ENCODE measurements at regions not wholly inside any gene's neighbourhood (a gene's known extent, or its start where the extent isn't known, plus 50 kb on each side); places are given as distances from the start of the nearest gene placed in this dataset.

DNA sequence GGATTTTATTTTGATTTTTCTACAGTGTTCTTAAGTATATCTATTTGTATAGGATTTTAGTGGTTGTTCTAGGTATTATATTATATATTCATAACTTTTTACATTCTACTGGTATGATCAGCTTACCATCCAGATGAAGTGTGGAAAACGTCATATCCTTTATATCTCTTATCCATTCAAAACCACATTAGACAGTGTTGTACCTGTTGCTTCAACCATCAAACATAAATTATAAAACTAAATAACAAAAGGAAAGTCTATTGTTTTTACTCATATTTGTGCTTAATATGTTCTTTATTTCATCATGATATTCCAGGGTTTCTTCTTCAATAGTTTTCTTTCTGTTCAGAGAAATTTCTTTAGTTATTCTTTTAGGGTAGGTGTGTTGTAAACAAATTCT, 191.4 kb downstream of the RPLP1 start:
- Histone ChIP-seq H4K8ac (ENCODE audit: low read length) (no peak overlapping the region), H3K27me3 (ENCODE audit: control insufficient read depth in 1 of 2, insufficient read depth in 1 of 2, low read length in 2 of 2) (peaks cover 25 to 37% of the 10 kb centered on the region in 2 experiments), H2BK12ac (ENCODE audit: low read length in 2 of 2) (no peak overlapping the region), H2AK5ac (ENCODE audit: low read length, severe bottlenecking) (no peak overlapping the region), H3K36me3 (ENCODE audit: control insufficient read depth in 1 of 2, insufficient read depth in 2 of 2, low read depth in 1 of 2, low read length in 2 of 2) (no peaks in the 10 kb centered on the region), H2BK5ac (ENCODE audit: low read depth, low read length, poor library complexity, severe bottlenecking) (no peak overlapping the region), H4K91ac (ENCODE audit: low read length) (no peak overlapping the region), H3K18ac (ENCODE audit: low read depth in 1 of 2, low read length in 2 of 2) (no peak overlapping the region), H3K4ac (ENCODE audit: low read depth in 1 of 2, low read length in 2 of 2) (no peak overlapping the region), H3K23ac (ENCODE audit: low read length in 2 of 2) (no peak overlapping the region), H3K9ac (ENCODE audit: low read length) (no peak overlapping the region), H3K27ac (ENCODE audit: low read length, poor library complexity, severe bottlenecking) (no peak overlapping the region), H3K4me3 (ENCODE audit: insufficient read depth in 1 of 2, low read depth in 1 of 2, low read length in 2 of 2) (no peak overlapping the region), H3K9me3 (ENCODE audit: control insufficient read depth, low read length) (peaks cover 11% of the 10 kb centered on the region), H3K4me1 (ENCODE audit: control insufficient read depth, insufficient read depth, low read depth, low read length) (no peaks in the 10 kb centered on the region), H2BK15ac (ENCODE audit: low read depth, poor library complexity, severe bottlenecking) (no peak overlapping the region), H2AFZ (ENCODE audit: low read depth, low read length) (no peak overlapping the region), H3K4me2 (ENCODE audit: low read length, poor library complexity, severe bottlenecking) (no peak overlapping the region), H3K14ac (ENCODE audit: low read length in 2 of 2) (no peak overlapping the region), H3K79me1 (replicated peaks; ENCODE audit: low read length, poor library complexity, severe bottlenecking) (no peaks in the 10 kb centered on the region), H2BK120ac (ENCODE audit: low read depth, low read length) (no peak overlapping the region)
- WGBS = 56% methylated on average over 1 of the region's 1 CpG
- no peak for DNase-seq

DNA sequence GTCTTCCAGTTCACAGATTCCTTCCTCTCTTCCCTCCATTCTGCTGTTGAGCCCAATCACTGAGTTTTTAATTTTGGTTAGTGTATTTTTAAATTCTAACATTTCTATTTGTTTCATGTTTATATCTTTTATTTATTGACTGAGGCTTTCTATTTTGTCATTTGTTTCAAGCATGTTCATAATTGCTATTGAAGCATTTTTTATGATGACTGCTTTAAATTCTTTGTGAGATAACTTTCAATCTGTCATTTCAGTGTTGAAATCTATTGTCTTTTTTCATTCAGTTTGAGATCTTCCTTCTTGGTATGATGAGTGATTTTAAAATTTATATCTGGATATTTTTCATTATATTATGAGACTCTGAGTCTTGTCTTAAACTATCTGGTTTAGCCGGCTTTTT, 192.3 kb downstream of the RPLP1 start:
- Histone ChIP-seq H3K9me3 (ENCODE audit: control insufficient read depth, low read length) (peaks cover 8% of the 10 kb centered on the region), H3K18ac (ENCODE audit: low read depth in 1 of 2, low read length in 2 of 2) (no peak overlapping the region), H2BK12ac (ENCODE audit: low read length in 2 of 2) (no peak overlapping the region), H3K79me1 (replicated peaks; ENCODE audit: low read length, poor library complexity, severe bottlenecking) (no peaks in the 10 kb centered on the region), H3K27ac (ENCODE audit: low read length, poor library complexity, severe bottlenecking) (no peak overlapping the region), H3K36me3 (ENCODE audit: control insufficient read depth in 1 of 2, insufficient read depth in 2 of 2, low read depth in 1 of 2, low read length in 2 of 2) (no peaks in the 10 kb centered on the region), H2BK15ac (ENCODE audit: low read depth, poor library complexity, severe bottlenecking) (no peak overlapping the region), H2AFZ (ENCODE audit: low read depth, low read length) (no peak overlapping the region), H2AK5ac (ENCODE audit: low read length, severe bottlenecking) (no peak overlapping the region), H3K4me2 (ENCODE audit: low read length, poor library complexity, severe bottlenecking) (no peak overlapping the region), H3K9ac (ENCODE audit: low read length) (no peak overlapping the region), H3K27me3 (ENCODE audit: control insufficient read depth in 1 of 2, insufficient read depth in 1 of 2, low read length in 2 of 2) (peaks cover 34 to 47% of the 10 kb centered on the region in 2 experiments), H3K4ac (ENCODE audit: low read depth in 1 of 2, low read length in 2 of 2) (no peak overlapping the region), H3K4me1 (ENCODE audit: control insufficient read depth, insufficient read depth, low read depth, low read length) (no peaks in the 10 kb centered on the region), H3K23ac (ENCODE audit: low read length in 2 of 2) (no peak overlapping the region), H3K14ac (ENCODE audit: low read length in 2 of 2) (no peak overlapping the region), H2BK5ac (ENCODE audit: low read depth, low read length, poor library complexity, severe bottlenecking) (no peak overlapping the region), H3K4me3 (ENCODE audit: insufficient read depth in 1 of 2, low read depth in 1 of 2, low read length in 2 of 2) (no peak overlapping the region), H4K91ac (ENCODE audit: low read length) (no peak overlapping the region), H4K8ac (ENCODE audit: low read length) (no peak overlapping the region), H2BK120ac (ENCODE audit: low read depth, low read length) (no peak overlapping the region)
- DNase-seq = no peak
- WGBS = 100% methylated on average over 1 of the region's 1 CpG

DNA sequence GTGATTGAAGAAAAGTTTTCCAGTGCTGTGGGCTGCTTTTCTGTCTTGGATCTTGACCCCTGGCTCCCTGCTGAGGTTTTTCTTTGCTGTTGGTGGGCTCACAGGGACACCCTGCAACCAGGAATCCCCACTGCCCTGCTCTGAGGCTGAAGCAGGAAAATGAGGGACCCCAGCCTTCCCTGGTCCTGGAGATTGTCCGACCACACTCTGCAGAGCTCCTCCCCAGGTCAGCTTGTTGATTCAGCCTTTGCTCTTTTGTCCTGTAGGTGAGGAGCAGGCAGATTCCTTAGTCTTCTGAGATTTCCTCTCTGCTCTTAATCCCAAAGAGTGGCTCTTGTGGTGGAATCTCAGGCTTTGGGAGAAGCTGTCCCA, 194.5 kb downstream of the RPLP1 start:
- H3K18ac ChIP-seq (ENCODE audit: low read depth in 1 of 2, low read length in 2 of 2) = no peak overlapping the region
- H3K79me1 ChIP-seq (replicated peaks; ENCODE audit: low read length, poor library complexity, severe bottlenecking) = no peaks in the 10 kb centered on the region
- H3K4me2 ChIP-seq (ENCODE audit: low read length, poor library complexity, severe bottlenecking) = no peak overlapping the region
- no peak overlapping the region for H2AK5ac ChIP-seq (ENCODE audit: low read length, severe bottlenecking)
- no peaks in the 10 kb centered on the region for H3K36me3 ChIP-seq (ENCODE audit: control insufficient read depth in 1 of 2, insufficient read depth in 2 of 2, low read depth in 1 of 2, low read length in 2 of 2)
- no peak overlapping the region for H3K27ac ChIP-seq (ENCODE audit: low read length, poor library complexity, severe bottlenecking)
- 80% methylated on average over 1 of the region's 1 CpG for WGBS
- H3K23ac ChIP-seq (ENCODE audit: low read length in 2 of 2) = no peak overlapping the region
- H3K27me3 ChIP-seq (ENCODE audit: control insufficient read depth in 1 of 2, insufficient read depth in 1 of 2, low read length in 2 of 2) = peaks cover 51 to 66% of the 10 kb centered on the region in 2 experiments
- H2BK12ac ChIP-seq (ENCODE audit: low read length in 2 of 2) = no peak overlapping the region
- no peaks in the 10 kb centered on the region for H3K4me1 ChIP-seq (ENCODE audit: control insufficient read depth, insufficient read depth, low read depth, low read length)
- H2BK15ac ChIP-seq (ENCODE audit: low read depth, poor library complexity, severe bottlenecking) = no peak overlapping the region
- H3K4me3 ChIP-seq (ENCODE audit: insufficient read depth in 1 of 2, low read depth in 1 of 2, low read length in 2 of 2) = no peak overlapping the region
- H3K14ac ChIP-seq (ENCODE audit: low read length in 2 of 2) = no peak overlapping the region
- no peak overlapping the region for H4K91ac ChIP-seq (ENCODE audit: low read length)
- H3K4ac ChIP-seq (ENCODE audit: low read depth in 1 of 2, low read length in 2 of 2) = no peak overlapping the region
- no peak overlapping the region for H4K8ac ChIP-seq (ENCODE audit: low read length)
- no peak overlapping the region for H2BK120ac ChIP-seq (ENCODE audit: low read depth, low read length)
- DNase-seq = no peak
- no peak overlapping the region for H2AFZ ChIP-seq (ENCODE audit: low read depth, low read length)
- H2BK5ac ChIP-seq (ENCODE audit: low read depth, low read length, poor library complexity, severe bottlenecking) = no peak overlapping the region
- H3K9me3 ChIP-seq (ENCODE audit: control insufficient read depth, low read length) = no peaks in the 10 kb centered on the region
- H3K9ac ChIP-seq (ENCODE audit: low read length) = no peak overlapping the region

DNA sequence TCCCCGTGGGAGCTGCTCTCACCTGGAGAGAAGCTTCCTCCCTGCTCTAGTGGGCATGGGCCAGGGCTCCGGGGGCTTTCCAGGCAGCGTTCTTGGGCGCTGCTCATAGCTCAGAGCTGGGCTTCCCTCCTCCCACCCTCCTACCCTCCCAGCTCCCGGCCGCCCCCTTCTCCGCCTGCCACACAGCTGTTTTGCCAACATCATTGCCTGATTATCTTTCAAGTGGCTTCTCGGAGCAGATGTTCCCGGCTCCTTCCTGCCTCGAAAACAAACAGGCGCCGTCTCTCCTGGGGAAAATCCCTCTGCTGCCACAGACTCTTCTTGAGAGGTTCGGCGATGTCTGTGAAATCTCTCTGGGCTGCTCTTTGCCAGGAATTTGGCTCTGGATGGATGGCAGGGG, 195.6 kb downstream of the RPLP1 start:
- peaks cover 8% of the 10 kb centered on the region for H3K9me3 ChIP-seq (ENCODE audit: control insufficient read depth, low read length)
- no peak overlapping the region for H4K91ac ChIP-seq (ENCODE audit: low read length)
- no peak overlapping the region for H3K4me2 ChIP-seq (ENCODE audit: low read length, poor library complexity, severe bottlenecking)
- H2BK120ac ChIP-seq (ENCODE audit: low read depth, low read length) = no peak overlapping the region
- H3K27ac ChIP-seq (ENCODE audit: low read length, poor library complexity, severe bottlenecking) = no peak overlapping the region
- H3K18ac ChIP-seq (ENCODE audit: low read depth in 1 of 2, low read length in 2 of 2) = no peak overlapping the region
- H3K27me3 ChIP-seq (ENCODE audit: control insufficient read depth in 1 of 2, insufficient read depth in 1 of 2, low read length in 2 of 2) = peaks cover 61 to 77% of the 10 kb centered on the region in 2 experiments
- no peak overlapping the region for H3K23ac ChIP-seq (ENCODE audit: low read length in 2 of 2)
- no peaks in the 10 kb centered on the region for H3K36me3 ChIP-seq (ENCODE audit: control insufficient read depth in 1 of 2, insufficient read depth in 2 of 2, low read depth in 1 of 2, low read length in 2 of 2)
- no peak overlapping the region for H2BK15ac ChIP-seq (ENCODE audit: low read depth, poor library complexity, severe bottlenecking)
- peak overlapping the region; percentile 29 for H3K9ac ChIP-seq (ENCODE audit: low read length)
- no peak overlapping the region for H4K8ac ChIP-seq (ENCODE audit: low read length)
- H3K4me1 ChIP-seq (ENCODE audit: control insufficient read depth, insufficient read depth, low read depth, low read length) = no peaks in the 10 kb centered on the region
- H2BK5ac ChIP-seq (ENCODE audit: low read depth, low read length, poor library complexity, severe bottlenecking) = no peak overlapping the region
- 18% methylated on average over 14 of the region's 14 CpGs for WGBS
- peak overlapping the region in 1 of 2 experiments; percentile 66 for H3K4me3 ChIP-seq (ENCODE audit: insufficient read depth in 1 of 2, low read depth in 1 of 2, low read length in 2 of 2)
- H2BK12ac ChIP-seq (ENCODE audit: low read length in 2 of 2) = no peak overlapping the region
- no peaks in the 10 kb centered on the region for H3K79me1 ChIP-seq (replicated peaks; ENCODE audit: low read length, poor library complexity, severe bottlenecking)
- peak; percentile 22 for DNase-seq
- no peak overlapping the region for H3K4ac ChIP-seq (ENCODE audit: low read depth in 1 of 2, low read length in 2 of 2)
- H3K14ac ChIP-seq (ENCODE audit: low read length in 2 of 2) = no peak overlapping the region
- H2AK5ac ChIP-seq (ENCODE audit: low read length, severe bottlenecking) = no peak overlapping the region
- no peak overlapping the region for H2AFZ ChIP-seq (ENCODE audit: low read depth, low read length)
